ENCODE measurements at regions not wholly inside any gene's neighbourhood (a gene's known extent, or its start where the extent isn't known, plus 50 kb on each side); places are given as distances from the start of the nearest gene placed in this dataset.

GRCh38 chr12:107537464-107538119 lies 148.0 kb upstream of the PWP1 start:
- no peak for TF ChIP-seq CTCF (IDR thresholded peaks at IDR 0.05; ENCODE audit: low read depth, low read length)
- no peak for DNase-seq (ENCODE audit: extremely low read depth, low read depth)

GRCh38 chr12:107539196-107539939 lies 146.2 kb upstream of the PWP1 start:
- TF ChIP-seq CTCF (IDR thresholded peaks at IDR 0.05; ENCODE audit: low read depth, low read length): no peak
- DNase-seq (ENCODE audit: extremely low read depth, low read depth): no peak

GRCh38 chr12:107541001-107541705 lies 144.4 kb upstream of the PWP1 start:
- DNase-seq (ENCODE audit: extremely low read depth, low read depth): no peak
- TF ChIP-seq CTCF (IDR thresholded peaks at IDR 0.05; ENCODE audit: low read depth, low read length): no peak

GRCh38 chr12:107543416-107543815 lies 142.2 kb upstream of the PWP1 start:
- no peak for TF ChIP-seq CTCF (IDR thresholded peaks at IDR 0.05; ENCODE audit: low read depth, low read length)
- DNase-seq (ENCODE audit: extremely low read depth, low read depth): no peak

- DNase-seq (ENCODE audit: extremely low read depth, low read depth): no peak
- TF ChIP-seq CTCF (IDR thresholded peaks at IDR 0.05; ENCODE audit: low read depth, low read length): no peak
Observed at GRCh38 chr12:107543841-107544240, 141.8 kb upstream of the PWP1 start.

GRCh38 chr12:107544937-107545336 lies 140.7 kb upstream of the PWP1 start:
- no peak for DNase-seq (ENCODE audit: extremely low read depth, low read depth)
- no peak for TF ChIP-seq CTCF (IDR thresholded peaks at IDR 0.05; ENCODE audit: low read depth, low read length)
